ENCODE measurements at regions not wholly inside any gene's neighbourhood (a gene's known extent, or its start where the extent isn't known, plus 50 kb on each side); places are given as distances from the start of the nearest gene placed in this dataset.

GRCh38 chr21:21921410-21922232, 923.4 kb downstream of the NCAM2 start:
- TF ChIP-seq POLR2AphosphoS5 (IDR thresholded peaks at IDR 0.05; ENCODE audit: low read depth, low read length) = no peak
- TF ChIP-seq SIN3A (IDR thresholded peaks at IDR 0.05; ENCODE audit: borderline replicate concordance, insufficient read depth, low read length) = no peak
- TF ChIP-seq TAF1 (IDR thresholded peaks at IDR 0.05; ENCODE audit: borderline replicate concordance, insufficient read depth, low read length) = no peak
- TF ChIP-seq REST (IDR thresholded peaks at IDR 0.05; ENCODE audit: insufficient read depth in 1 of 2, low read depth in 2 of 2, low read length in 2 of 2) = no peak
- TF ChIP-seq FOXP2 (optimal IDR thresholded peaks at IDR 0.05; ENCODE audit: borderline replicate concordance, extremely low read depth, extremely low read length, insufficient read depth) = no peak
